A549 (cell line): ENCODE measurements at regions not wholly inside any gene's neighbourhood (a gene's known extent, or its start where the extent isn't known, plus 50 kb on each side); places are given as distances from the start of the nearest gene placed in this dataset.

ENCODE experiments used
- ATAC-seq, 2 experiments: fragments of 200-7000 bp in 1 of 2; fragments of >200 bp in 1 of 2; cut with Nextera tagmentation in 1 of 2; cut with Tn5 transposase in 1 of 2; 3 replicates each; pipeline versions ENCODE4 v1.8.0 to v1.9.1; 2018 to 2020; ENCODE audit warnings: mild to moderate bottlenecking in 1 of 2, moderate library complexity in 1 of 2
- CTCF ChIA-PET: fragments of 300-600 bp; sonication (Branson Sonifier 250); formaldehyde crosslinking; extraction: SDS; loops from one replicate; lab custom pipeline; 2021; ENCODE audit warnings: antibody characterized with exemption, inconsistent platforms; lab: Yijun Ruan, JAX
- POLR2A ChIA-PET: fragments of 350-600 bp; formaldehyde crosslinking; extraction: SDS; loops from one replicate; lab custom pipeline; 2021; ENCODE audit warnings: antibody characterized with exemption, inconsistent platforms; lab: Yijun Ruan, JAX
- DNase-seq, 2 experiments: peaks; one replicate each; pipeline versions ENCODE4 v3.0.0 to v3.0.0-alpha.2; 2011 to 2016; ENCODE audit warnings: low read depth in 1 of 2, low spot score in 1 of 2
- FAIRE-seq: peaks from 2 replicates; lab custom pipeline; 2011; peaks lifted over from hg19 to GRCh38; lab: Jason Lieb, UNC
- H3K27ac ChIP-seq, 2 experiments: fragments of >200 bp; sonication (Bioruptor Twin); formaldehyde crosslinking; 3 replicates each; pipeline ENCODE4 v1.5.1; 2016 to 2017
- H3K4me1 ChIP-seq: fragments of >200 bp; sonication (Bioruptor Twin); formaldehyde crosslinking; 3 replicates; pipeline ENCODE4 v1.6.1; 2016
- H3K4me2 ChIP-seq: fragments of >200 bp; sonication (Bioruptor Twin); formaldehyde crosslinking; 3 replicates; pipeline ENCODE4 v1.6.1; 2016
- H3K4me3 ChIP-seq: fragments of >200 bp; sonication (Bioruptor Twin); formaldehyde crosslinking; 3 replicates; pipeline ENCODE4 v1.5.1; 2016
- H3K9me3 ChIP-seq: fragments of >200 bp; sonication (Bioruptor Twin); formaldehyde crosslinking; 3 replicates; pipeline ENCODE4 v1.6.1; 2016
- ATOH8 ChIP-seq: fragments of 250-450 bp; sonication (Bioruptor Pico); IDR thresholded peaks from 2 replicates; pipeline ENCODE4 v1.5.0; 2020; ENCODE audit warnings: low read depth, mild to moderate bottlenecking, moderate library complexity
- BHLHE40 ChIP-seq: IDR thresholded peaks from 2 replicates; pipeline ENCODE4 v1.6.1; 2012; ENCODE audit warnings: low read depth, low read length, inconsistent platforms
- CTCF ChIP-seq: fragments of >200 bp; sonication (Bioruptor Twin); formaldehyde crosslinking; IDR thresholded peaks from 3 replicates; pipeline ENCODE4 v1.5.1; 2016
- ELK1 ChIP-seq: fragments of 150-350 bp; IDR thresholded peaks from 2 replicates; pipeline ENCODE4 v1.6.1; 2014; ENCODE audit warnings: low read depth, mild to moderate bottlenecking, low read length
- FOSB ChIP-seq: fragments of 250-450 bp; sonication (Bioruptor Pico); IDR thresholded peaks from 2 replicates; pipeline ENCODE4 v1.5.0; 2020; ENCODE audit warnings: mild to moderate bottlenecking, moderate library complexity
- HMGXB4 ChIP-seq: fragments of 250-450 bp; sonication (Bioruptor Pico); IDR thresholded peaks from 2 replicates; pipeline ENCODE4 v1.5.0; 2021; ENCODE audit warnings: mild to moderate bottlenecking, moderate library complexity, borderline replicate concordance
- HOXA7 ChIP-seq: fragments of 250-450 bp; sonication (Bioruptor Pico); IDR thresholded peaks from 2 replicates; pipeline ENCODE4 v1.5.0; 2020; ENCODE audit warnings: mild to moderate bottlenecking, moderate library complexity
- NPAS2 ChIP-seq: fragments of 250-450 bp; sonication (Bioruptor Pico); IDR thresholded peaks from 2 replicates; pipeline ENCODE4 v1.8.0; 2022; ENCODE audit warnings: mild to moderate bottlenecking, moderate library complexity, borderline replicate concordance
- PHF8 ChIP-seq: fragments of 200-600 bp; sonication (generic); IDR thresholded peaks from 2 replicates; pipeline ENCODE4 v1.6.1; 2016; ENCODE audit warnings: low read depth, mild to moderate bottlenecking, antibody characterized with exemption, moderate library complexity, borderline replicate concordance
- POLR2AphosphoS2 ChIP-seq: conservative IDR thresholded peaks from 2 replicates; pipeline ENCODE4 v1.6.1; 2012; ENCODE audit warnings: low read length, improper control_type of control experiment, inconsistent platforms
- RAD21 ChIP-seq, 2 experiments: fragments of >200 bp in 1 of 2; sonication (Bioruptor Twin) in 1 of 2; formaldehyde crosslinking in 1 of 2; IDR thresholded peaks in 1 of 2; conservative IDR thresholded peaks in 1 of 2; 2 replicates in 1 of 2; 3 replicates in 1 of 2; pipeline ENCODE4 v1.6.1; 2012 to 2018; ENCODE audit warnings: inconsistent platforms in 1 of 2
- RCOR1 ChIP-seq: fragments of 150-350 bp; IDR thresholded peaks from 2 replicates; pipeline ENCODE4 v1.6.1; 2014; ENCODE audit warnings: antibody characterized with exemption, low read length, low read depth
- SMC3 ChIP-seq: fragments of >200 bp; sonication (Bioruptor Twin); formaldehyde crosslinking; IDR thresholded peaks from 3 replicates; pipeline ENCODE4 v1.6.1; 2018; ENCODE audit warnings: inconsistent platforms
- TP53 ChIP-seq: fragments of 250-450 bp; sonication (Bioruptor Pico); IDR thresholded peaks from 2 replicates; pipeline ENCODE4 v1.5.0; 2021; ENCODE audit warnings: mild to moderate bottlenecking, moderate library complexity
- ZC3H11A ChIP-seq: fragments of 450-650 bp; IDR thresholded peaks from 2 replicates; pipeline ENCODE4 v1.6.1; 2014; ENCODE audit warnings: antibody characterized with exemption, mild to moderate bottlenecking
- WGBS: methylation state at CpG from one replicate; pipeline ENCODE4 v1.1.6; 2017; ENCODE audit errors: missing lambda C conversion rate; 5-methylcytosine and 5-hydroxymethylcytosine counted together
- TF ChIP-seq, protein P1 (sequence below): IDR thresholded peaks from 2 replicates; pipeline ENCODE4 v1.6.1; 2012

- H3K4me3 ChIP-seq = no peak overlapping the region
- TF ChIP-seq SMC3 (peak; percentile 92), CTCF (peak; percentile 84), HMGXB4 (CRISPR knock-in tag) (no peak), RAD21 (conservative IDR thresholded peaks at IDR 0.05 in 1 of 2, IDR thresholded peaks at IDR 0.05 in 1 of 2) (peak; percentile 91 to 93), ATOH8 (CRISPR knock-in tag) (no peak), ZC3H11A (no peak)
- ATAC-seq (peak; percentile 69 to 82; a peak in 5 of 6 replicates), FAIRE-seq (peak; percentile 74), DNase-seq (peak; percentile 41 to 66)
- ChIA-PET CTCF (interaction anchor here (0.6 to 6.7 kb wide), 46 partner anchors 8 to 1446 kb away, joined by 3 to 71 read pairs (median 3); no protein-coding TSS in a partner anchor), POLR2A (interaction anchor here (0.7 to 0.8 kb wide), 2 partner anchors 1023 to 1195 kb away, joined by 3 to 4 read pairs; no protein-coding TSS in a partner anchor)
- 11% methylated on average over 9 of the region's 9 CpGs for WGBS
- peak overlapping the region; percentile 71 to 75 for H3K27ac ChIP-seq
- H3K4me1 ChIP-seq = peaks cover 44% of the 10 kb centered on the region
- H3K9me3 ChIP-seq = no peaks in the 10 kb centered on the region
- H3K4me2 ChIP-seq = peak overlapping the region; percentile 60
Observed at GRCh38 chrX:20530406-20530921, 263.8 kb upstream of the RPS6KA3 start.

GRCh38 chrX:20529711-20530110 is 263.0 kb upstream of the RPS6KA3 start:
- Histone ChIP-seq H3K27ac (peak overlapping the region; percentile 71 to 75; a peak in 5 of 6 replicates), H3K4me3 (no peak overlapping the region), H3K4me2 (peak overlapping the region; percentile 60), H3K4me1 (peaks cover 44% of the 10 kb centered on the region), H3K9me3 (no peaks in the 10 kb centered on the region)
- TF ChIP-seq TP53 (CRISPR knock-in tag) = no peak
- TF ChIP-seq, protein P1, sequence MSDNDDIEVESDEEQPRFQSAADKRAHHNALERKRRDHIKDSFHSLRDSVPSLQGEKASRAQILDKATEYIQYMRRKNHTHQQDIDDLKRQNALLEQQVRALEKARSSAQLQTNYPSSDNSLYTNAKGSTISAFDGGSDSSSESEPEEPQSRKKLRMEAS = no peak
- no peak for TF ChIP-seq HOXA7
- no peak for TF ChIP-seq ELK1
- no peak for TF ChIP-seq BHLHE40
- TF ChIP-seq NPAS2 (CRISPR knock-in tag) = no peak
- TF ChIP-seq POLR2AphosphoS2 = no peak
- no peak for TF ChIP-seq RCOR1
- ATAC-seq = no peak
- WGBS = 81% methylated on average over 1 of the region's 1 CpG
- DNase-seq = no peak
- POLR2A ChIA-PET = no interaction called here
- CTCF ChIA-PET = interaction anchor here (0.6 to 6.7 kb wide), 39 partner anchors 8 to 1446 kb away, joined by 3 to 71 read pairs (median 4); no protein-coding TSS in a partner anchor
- FAIRE-seq = peak; percentile 67

DNA sequence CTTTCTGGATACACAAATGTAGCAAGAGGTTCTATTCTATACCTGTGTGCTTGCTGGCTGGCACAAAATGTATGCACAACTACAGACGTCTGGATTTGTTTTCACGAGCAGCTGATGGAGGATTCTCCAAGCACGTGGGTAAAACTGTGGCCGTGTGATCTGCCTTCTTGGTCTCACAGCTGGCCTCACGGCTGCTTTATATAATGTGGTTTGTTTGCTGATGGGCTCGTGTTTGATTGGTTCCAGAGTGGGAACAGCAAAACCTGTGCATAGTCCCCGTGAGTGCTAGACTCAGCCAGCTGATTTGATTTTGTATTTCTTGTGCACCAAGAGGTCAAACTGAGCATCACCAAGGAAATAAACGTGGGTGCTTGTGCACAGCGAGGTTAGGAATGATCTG is 262.6 kb upstream of the RPS6KA3 start:
- WGBS = 62% methylated on average over 9 of the region's 9 CpGs
- ATAC-seq = no peak

More for the DNA sequence above, 262.6 kb upstream of the RPS6KA3 start:
- CTCF ChIA-PET = interaction anchor here (0.9 to 6.7 kb wide), 19 partner anchors 9 to 1447 kb away, joined by 3 to 71 read pairs (median 4); no protein-coding TSS in a partner anchor
- Histone ChIP-seq H3K4me3 (no peak overlapping the region), H3K4me2 (peak overlapping the region; percentile 13; the same call in 1 of the 3 replicates), H3K9me3 (no peaks in the 10 kb centered on the region), H3K27ac (peak overlapping the region; percentile 16 to 75; a peak in 4 of 6 replicates), H3K4me1 (peaks cover 44% of the 10 kb centered on the region)
- DNase-seq = no peak
- no peak for FAIRE-seq
- TF ChIP-seq POLR2AphosphoS2 (no peak), NPAS2 (CRISPR knock-in tag) (no peak), FOSB (CRISPR knock-in tag) (no peak), PHF8 (no peak)
- TF ChIP-seq, all 56 proteins: peak for 0
- POLR2A ChIA-PET = no interaction called here
